ENCODE measurements at regions not wholly inside any gene's neighbourhood (a gene's known extent, or its start where the extent isn't known, plus 50 kb on each side); places are given as distances from the start of the nearest gene placed in this dataset.

- no peak for FAIRE-seq
- CTCF ChIA-PET, result no interaction called here
- POLR2A ChIA-PET, result no interaction called here
- TF ChIP-seq EHF (CRISPR knock-in tag; IDR thresholded peaks at IDR 0.05) (no peak), ZC3H11A (IDR thresholded peaks at IDR 0.05) (no peak), JUNB (IDR thresholded peaks at IDR 0.05) (no peak), SMC3 (IDR thresholded peaks at IDR 0.05) (no peak), HOXA7 (CRISPR knock-in tag; IDR thresholded peaks at IDR 0.05) (no peak), CHD4 (IDR thresholded peaks at IDR 0.05; ENCODE audit: borderline replicate concordance) (no peak), MYC (IDR thresholded peaks at IDR 0.05; ENCODE audit: borderline replicate concordance, low read length) (no peak), RARB (CRISPR knock-in tag; IDR thresholded peaks at IDR 0.05) (no peak), FOSL2 (IDR thresholded peaks at IDR 0.05) (no peak), FOSL2 (CRISPR knock-in tag; IDR thresholded peaks at IDR 0.05) (no peak), USF2 (IDR thresholded peaks at IDR 0.05) (no peak), KDM5A (IDR thresholded peaks at IDR 0.05) (no peak), ZFP36 (IDR thresholded peaks at IDR 0.05; ENCODE audit: borderline replicate concordance, partially characterized antibody) (no peak), RAD21 (conservative IDR thresholded peaks at IDR 0.05 in 1 of 2, IDR thresholded peaks at IDR 0.05 in 1 of 2) (no peak), HOXB5 (CRISPR knock-in tag; IDR thresholded peaks at IDR 0.05) (no peak), CBX2 (IDR thresholded peaks at IDR 0.05; ENCODE audit: borderline replicate concordance, low read depth) (no peak), ELK1 (IDR thresholded peaks at IDR 0.05; ENCODE audit: low read depth, low read length) (no peak), POLR2AphosphoS2 (conservative IDR thresholded peaks at IDR 0.05; ENCODE audit: low read length) (no peak), E2F6 (IDR thresholded peaks at IDR 0.05; ENCODE audit: borderline replicate concordance, low read depth) (no peak)
- no peak for DNase-seq (ENCODE audit: low read depth in 1 of 2, low spot score in 1 of 2)
- Histone ChIP-seq H3K4me1 (no peaks in the 10 kb centered on the region), H3K4me3 (no peak overlapping the region), H3K9me3 (no peaks in the 10 kb centered on the region), H3K27ac (no peak overlapping the region), H3K4me2 (no peak overlapping the region)
- 12% methylated on average over 4 of the region's 4 CpGs for WGBS (ENCODE audit: missing lambda C conversion rate)
- ATAC-seq, result no peak
These were observed 354.2 kb downstream of the CDH7 start for GRCh38 chr18:66105016-66105415.

- no peak for TF ChIP-seq POLR2A (IDR thresholded peaks at IDR 0.05; ENCODE audit: low read length)
- TF ChIP-seq BCL3 (IDR thresholded peaks at IDR 0.05), result no peak
- no peak for TF ChIP-seq EHMT2 (IDR thresholded peaks at IDR 0.05; ENCODE audit: low read depth)
- WGBS (ENCODE audit: missing lambda C conversion rate), result 26% methylated on average over 2 of the region's 2 CpGs
- H3K4me3 ChIP-seq, result no peak overlapping the region
- CTCF ChIA-PET, result no interaction called here
- FAIRE-seq (no peak), ATAC-seq (no peak), DNase-seq (ENCODE audit: low read depth in 1 of 2, low spot score in 1 of 2) (no peak)
- no peaks in the 10 kb centered on the region for H3K4me1 ChIP-seq
- no peaks in the 10 kb centered on the region for H3K9me3 ChIP-seq
- H3K4me2 ChIP-seq, result no peak overlapping the region
- H3K27ac ChIP-seq, result no peak overlapping the region
- POLR2A ChIA-PET, result no interaction called here
These were observed 352.7 kb downstream of the CDH7 start for GRCh38 chr18:66103550-66103949.

- FAIRE-seq (no peak), DNase-seq (ENCODE audit: low read depth in 1 of 2, low spot score in 1 of 2) (no peak), ATAC-seq (no peak)
- ChIA-PET CTCF (no interaction called here), POLR2A (no interaction called here)
- Histone ChIP-seq H3K4me3 (no peak overlapping the region), H3K4me2 (no peak overlapping the region), H3K4me1 (no peaks in the 10 kb centered on the region), H3K9me3 (no peaks in the 10 kb centered on the region), H3K27ac (no peak overlapping the region)
- 20% methylated on average over 2 of the region's 2 CpGs for WGBS (ENCODE audit: missing lambda C conversion rate)
- TF ChIP-seq PHF8 (IDR thresholded peaks at IDR 0.05; ENCODE audit: borderline replicate concordance, low read depth), result no peak
- TF ChIP-seq ATOH8 (CRISPR knock-in tag; IDR thresholded peaks at IDR 0.05; ENCODE audit: low read depth), result no peak
- no peak for TF ChIP-seq SMC3 (IDR thresholded peaks at IDR 0.05)
- no peak for TF ChIP-seq RFX5 (IDR thresholded peaks at IDR 0.05)
- no peak for TF ChIP-seq BCL3 (IDR thresholded peaks at IDR 0.05)
- no peak for TF ChIP-seq RAD21 (conservative IDR thresholded peaks at IDR 0.05 in 1 of 2, IDR thresholded peaks at IDR 0.05 in 1 of 2)
- no peak for TF ChIP-seq HOXA7 (CRISPR knock-in tag; IDR thresholded peaks at IDR 0.05)
- TF ChIP-seq SREBF2 (IDR thresholded peaks at IDR 0.05), result no peak
- no peak for TF ChIP-seq CHD2 (IDR thresholded peaks at IDR 0.05; ENCODE audit: low read length, partially characterized antibody)
- no peak for TF ChIP-seq CBX8 (IDR thresholded peaks at IDR 0.05)
- no peak for TF ChIP-seq FOSB (CRISPR knock-in tag; IDR thresholded peaks at IDR 0.05)
- no peak for TF ChIP-seq POLR2AphosphoS2 (conservative IDR thresholded peaks at IDR 0.05; ENCODE audit: low read length)
- no peak for TF ChIP-seq ESRRA (IDR thresholded peaks at IDR 0.05; ENCODE audit: borderline replicate concordance, low read length)
- TF ChIP-seq ELK1 (IDR thresholded peaks at IDR 0.05; ENCODE audit: low read depth, low read length), result no peak
These were observed 332.3 kb downstream of the CDH7 start for GRCh38 chr18:66083078-66083477.

All from A549 (cell line).